Epidermal melanocyte (primary cell): ENCODE measurements at regions not wholly inside any gene's neighbourhood (a gene's known extent, or its start where the extent isn't known, plus 50 kb on each side); places are given as distances from the start of the nearest gene placed in this dataset.

Source experiments
- DNase-seq: peaks from one replicate; pipeline ENCODE4 v3.0.0; 2011; ENCODE audit warnings: low spot score; ENCODE audit not compliant: insufficient read length

GRCh38 chr5:68430279-68430678 lies 214.7 kb downstream of the PIK3R1 start:
- DNase-seq = no peak

- no peak for DNase-seq
Observed at GRCh38 chr5:68431186-68431585, 215.6 kb downstream of the PIK3R1 start.

- DNase-seq = no peak
Observed at GRCh38 chr5:68431601-68432337, 216.2 kb downstream of the PIK3R1 start.

GRCh38 chr5:68432682-68433081 lies 217.1 kb downstream of the PIK3R1 start:
- DNase-seq = no peak

GRCh38 chr5:68433526-68433922 lies 218.0 kb downstream of the PIK3R1 start:
- no peak for DNase-seq

- peak; percentile 52 for DNase-seq
Observed at GRCh38 chr5:68433923-68434879, 218.6 kb downstream of the PIK3R1 start.

- no peak for DNase-seq
Observed at GRCh38 chr5:68435611-68436010, 220.1 kb downstream of the PIK3R1 start.

- DNase-seq = no peak
Observed at GRCh38 chr5:68436686-68437520, 221.3 kb downstream of the PIK3R1 start.

GRCh38 chr5:68438876-68439275 lies 223.3 kb downstream of the PIK3R1 start:
- no peak for DNase-seq

GRCh38 chr5:68440245-68440644 lies 224.7 kb downstream of the PIK3R1 start:
- no peak for DNase-seq

- DNase-seq = no peak
Observed at GRCh38 chr5:68440651-68441050, 225.1 kb downstream of the PIK3R1 start.

GRCh38 chr5:68441309-68442073 lies 225.9 kb downstream of the PIK3R1 start:
- no peak for DNase-seq

- DNase-seq = no peak
Observed at GRCh38 chr5:68443091-68443490, 227.5 kb downstream of the PIK3R1 start.

GRCh38 chr5:68444048-68444447 lies 228.5 kb downstream of the PIK3R1 start:
- no peak for DNase-seq

- no peak for DNase-seq
Observed at GRCh38 chr5:68444833-68445232, 229.3 kb downstream of the PIK3R1 start.

- no peak for DNase-seq
Observed at GRCh38 chr5:68445257-68446069, 229.9 kb downstream of the PIK3R1 start.

- DNase-seq = no peak
Observed at GRCh38 chr5:68446070-68446357, 230.5 kb downstream of the PIK3R1 start.

GRCh38 chr5:68446487-68446894 lies 230.9 kb downstream of the PIK3R1 start:
- no peak for DNase-seq

- no peak for DNase-seq
Observed at GRCh38 chr5:68447136-68447929, 231.8 kb downstream of the PIK3R1 start.
